ENCODE measurements at regions not wholly inside any gene's neighbourhood (a gene's known extent, or its start where the extent isn't known, plus 50 kb on each side); places are given as distances from the start of the nearest gene placed in this dataset.
A peak's percentile ranks its signal among the peaks of the same experiment; 100 is the strongest.

GRCh38 chr2:147242445-147242844, 602.4 kb upstream of the ACVR2A start:
- DNase-seq = no peak

- no peak for DNase-seq
Observed at GRCh38 chr2:147236601-147237000, 608.2 kb upstream of the ACVR2A start.

- no peak for DNase-seq
Observed at GRCh38 chr2:147232225-147232669, 612.6 kb upstream of the ACVR2A start.

- no peak for DNase-seq
Observed at GRCh38 chr2:147231607-147232006, 613.2 kb upstream of the ACVR2A start.

GRCh38 chr2:147231081-147231480, 613.7 kb upstream of the ACVR2A start:
- DNase-seq = no peak

- no peak for DNase-seq
Observed at GRCh38 chr2:147227313-147227712, 617.5 kb upstream of the ACVR2A start.

GRCh38 chr2:147224070-147224469, 620.8 kb upstream of the ACVR2A start:
- peak; percentile 67 for DNase-seq

- no peak for DNase-seq
Observed at GRCh38 chr2:147223553-147224060, 621.2 kb upstream of the ACVR2A start.

GRCh38 chr2:147223119-147223518, 621.7 kb upstream of the ACVR2A start:
- DNase-seq = no peak

- DNase-seq = no peak
Observed at GRCh38 chr2:147222506-147222905, 622.3 kb upstream of the ACVR2A start.

GRCh38 chr2:147214914-147215313, 629.9 kb upstream of the ACVR2A start:
- DNase-seq = no peak

GRCh38 chr2:147211484-147211883, 633.3 kb upstream of the ACVR2A start:
- no peak for DNase-seq

- DNase-seq = peak; percentile 66
Observed at GRCh38 chr2:147204102-147204501, 640.7 kb upstream of the ACVR2A start.

- no peak for DNase-seq
Observed at GRCh38 chr2:147198651-147199171, 646.1 kb upstream of the ACVR2A start.

- DNase-seq = no peak
Observed at GRCh38 chr2:147197754-147198483, 646.9 kb upstream of the ACVR2A start.

- peak; percentile 86 for DNase-seq
Observed at GRCh38 chr2:147182260-147182659, 662.6 kb upstream of the ACVR2A start.

GRCh38 chr2:147181351-147182029, 663.3 kb upstream of the ACVR2A start:
- no peak for DNase-seq

GRCh38 chr2:147177071-147177857, 667.6 kb upstream of the ACVR2A start:
- peak; percentile 84 for DNase-seq

GRCh38 chr2:147174824-147175254, 670.0 kb upstream of the ACVR2A start:
- DNase-seq = no peak

- DNase-seq = no peak
Observed at GRCh38 chr2:147173798-147174197, 671.0 kb upstream of the ACVR2A start.

- peak; percentile 64 for DNase-seq
Observed at GRCh38 chr2:147173189-147173581, 671.6 kb upstream of the ACVR2A start.

GRCh38 chr2:147172493-147173188, 672.2 kb upstream of the ACVR2A start:
- no peak for DNase-seq
